ENCODE measurements at regions not wholly inside any gene's neighbourhood (a gene's known extent, or its start where the extent isn't known, plus 50 kb on each side); places are given as distances from the start of the nearest gene placed in this dataset.
"Not testable (repeated sequence)": the region's sequence is repeated elsewhere in the genome, so short reads cannot be mapped to it uniquely, and the experiment has no call there.

DNA sequence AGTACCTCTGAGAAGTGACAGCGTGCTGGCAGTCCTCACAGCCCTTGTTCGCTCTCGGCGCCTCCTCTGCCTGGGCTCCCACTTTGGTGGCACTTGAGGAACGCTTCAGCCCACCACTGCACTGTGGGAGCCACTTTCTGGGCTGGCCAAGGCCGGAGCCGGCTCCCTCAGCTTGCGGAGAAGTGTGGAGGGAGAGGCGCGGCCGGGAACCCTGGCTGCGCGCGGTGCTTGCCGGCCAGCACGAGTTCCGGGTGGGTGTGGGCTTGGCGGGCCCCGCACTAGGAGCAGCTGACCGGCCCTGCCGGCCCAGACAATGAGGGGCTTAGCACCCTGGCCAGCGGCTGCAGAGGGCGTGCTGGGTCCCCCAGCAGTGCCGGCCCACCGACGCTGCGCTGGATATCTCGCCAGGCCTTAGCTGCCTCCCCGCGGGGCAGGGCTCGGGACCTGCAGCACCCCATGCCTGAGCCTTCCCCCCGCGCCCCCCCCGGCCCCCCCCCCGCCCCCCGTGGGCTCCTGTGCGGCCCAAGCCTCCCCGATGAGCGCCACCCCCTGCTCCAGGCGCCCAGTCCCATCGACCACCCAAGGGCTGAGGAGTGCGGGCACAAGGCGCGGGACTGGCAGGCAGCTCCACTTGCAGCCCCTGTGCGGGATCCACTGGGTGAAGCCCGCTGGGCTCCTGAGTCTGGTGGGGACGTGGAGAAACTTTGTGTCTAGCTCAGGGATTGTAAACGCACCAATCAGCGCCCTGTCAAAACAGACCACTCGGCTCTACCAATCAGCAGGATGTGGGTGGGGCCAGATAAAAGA lies 847.7 kb upstream of the CDH6 start:
- not testable (repeated sequence) for H3K27me3 ChIP-seq (replicated peaks); H3K4me1 ChIP-seq (replicated peaks); H3K4me3 ChIP-seq; H3K9me3 ChIP-seq (replicated peaks); H3K36me3 ChIP-seq; H3K27ac ChIP-seq; DNase-seq (ENCODE audit: low read depth in 1 of 2, low spot score in 2 of 2)

DNA sequence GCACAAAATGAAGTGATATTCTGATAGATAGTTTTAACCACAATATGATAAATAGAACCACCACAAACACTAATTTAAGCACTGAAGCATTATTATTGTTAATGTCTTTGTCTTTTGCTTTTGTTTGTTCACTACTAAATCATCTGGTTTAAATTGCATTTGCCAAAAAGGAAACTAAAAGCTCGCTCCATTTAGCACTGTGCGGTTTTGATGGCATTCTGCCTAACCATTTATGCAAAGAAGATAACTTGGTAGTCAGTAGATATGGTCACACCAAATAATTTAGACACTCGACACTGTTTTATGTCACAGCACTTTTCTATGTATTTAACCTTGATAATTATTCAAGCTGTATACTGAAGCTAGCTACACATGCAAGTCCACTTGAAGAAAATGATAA lies 849.8 kb upstream of the CDH6 start:
- H3K4me1 ChIP-seq (replicated peaks): no peaks in the 10 kb centered on the region
- no peak overlapping the region for H3K27ac ChIP-seq
- H3K4me3 ChIP-seq: no peak overlapping the region
- no peaks in the 10 kb centered on the region for H3K27me3 ChIP-seq (replicated peaks)
- no peaks in the 10 kb centered on the region for H3K36me3 ChIP-seq
- H3K9me3 ChIP-seq (replicated peaks): no peaks in the 10 kb centered on the region
- no peak for DNase-seq (ENCODE audit: low read depth in 1 of 2, low spot score in 2 of 2)

DNA sequence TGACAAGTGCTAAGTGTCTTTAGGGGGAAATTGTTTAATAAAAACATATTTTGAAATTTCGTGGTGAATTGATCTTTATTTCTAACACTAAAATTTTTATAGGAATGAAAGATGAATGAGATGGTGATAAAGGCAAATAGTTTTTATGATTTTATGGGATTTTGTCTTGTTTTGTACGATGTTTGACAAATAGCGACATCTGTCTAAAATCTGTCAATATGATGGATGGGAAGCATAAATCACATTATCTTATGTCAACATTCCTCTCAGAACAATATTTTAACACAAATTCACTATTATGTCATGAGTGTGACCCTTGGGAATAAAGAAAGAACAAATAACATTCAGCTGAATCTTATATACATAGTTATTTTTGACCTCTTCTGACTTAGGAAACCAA lies 852.0 kb upstream of the CDH6 start:
- Histone ChIP-seq H3K4me3 (no peak overlapping the region), H3K9me3 (replicated peaks) (no peaks in the 10 kb centered on the region), H3K27ac (no peak overlapping the region), H3K36me3 (no peaks in the 10 kb centered on the region), H3K27me3 (replicated peaks) (no peaks in the 10 kb centered on the region), H3K4me1 (replicated peaks) (no peaks in the 10 kb centered on the region)
- no peak for DNase-seq (ENCODE audit: low read depth in 1 of 2, low spot score in 2 of 2)

DNA sequence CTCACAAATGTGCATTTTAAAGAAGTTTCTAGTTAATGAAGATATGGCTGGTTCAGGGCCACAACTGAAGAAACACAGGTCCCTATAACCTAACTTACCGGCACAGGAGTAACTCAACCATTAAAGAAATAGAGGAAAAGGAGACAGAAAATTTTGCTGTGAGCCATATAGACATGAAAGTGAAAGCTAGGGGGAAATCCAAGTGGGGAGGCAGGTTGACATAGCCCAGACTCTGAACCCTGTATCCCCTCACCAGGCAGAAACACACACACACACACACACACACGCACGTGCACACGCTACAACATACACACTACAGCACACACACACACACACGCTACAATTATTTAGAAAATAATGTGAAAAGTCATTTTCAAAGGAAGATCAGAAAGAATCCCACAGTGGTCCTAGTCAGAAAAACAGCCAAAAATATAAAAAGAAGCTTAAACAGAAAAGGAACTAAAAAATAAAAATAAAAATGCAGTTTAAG lies 856.4 kb upstream of the CDH6 start:
- Histone ChIP-seq H3K27ac (no peak overlapping the region), H3K36me3 (no peaks in the 10 kb centered on the region), H3K9me3 (replicated peaks) (no peaks in the 10 kb centered on the region), H3K27me3 (replicated peaks) (no peaks in the 10 kb centered on the region), H3K4me1 (replicated peaks) (no peaks in the 10 kb centered on the region), H3K4me3 (no peak overlapping the region)
- no peak for DNase-seq (ENCODE audit: low read depth in 1 of 2, low spot score in 2 of 2)

DNA sequence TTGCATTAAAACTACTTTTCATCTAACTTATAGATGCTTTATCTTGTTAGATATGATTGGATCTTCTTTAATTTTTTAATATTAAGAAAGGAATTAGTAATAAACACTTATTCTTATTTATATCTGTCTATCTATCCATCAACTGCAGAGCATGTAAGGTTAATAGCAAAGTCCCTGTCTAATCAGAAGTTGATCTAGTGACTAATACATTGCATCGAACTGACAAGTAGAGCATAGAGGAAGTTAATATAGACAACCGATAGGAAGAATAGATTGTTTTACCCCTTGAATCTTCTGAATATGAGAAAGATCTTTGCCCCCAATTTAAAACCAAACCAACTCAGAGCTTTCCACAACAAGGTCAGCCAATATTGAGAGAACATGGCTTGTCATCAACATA lies 862.0 kb upstream of the CDH6 start:
- DNase-seq (ENCODE audit: low read depth in 1 of 2, low spot score in 2 of 2): no peak
- H3K4me3 ChIP-seq: no peak overlapping the region
- H3K36me3 ChIP-seq: no peaks in the 10 kb centered on the region
- H3K27me3 ChIP-seq (replicated peaks): no peaks in the 10 kb centered on the region
- H3K9me3 ChIP-seq (replicated peaks): no peaks in the 10 kb centered on the region
- no peaks in the 10 kb centered on the region for H3K4me1 ChIP-seq (replicated peaks)
- H3K27ac ChIP-seq: no peak overlapping the region

DNA sequence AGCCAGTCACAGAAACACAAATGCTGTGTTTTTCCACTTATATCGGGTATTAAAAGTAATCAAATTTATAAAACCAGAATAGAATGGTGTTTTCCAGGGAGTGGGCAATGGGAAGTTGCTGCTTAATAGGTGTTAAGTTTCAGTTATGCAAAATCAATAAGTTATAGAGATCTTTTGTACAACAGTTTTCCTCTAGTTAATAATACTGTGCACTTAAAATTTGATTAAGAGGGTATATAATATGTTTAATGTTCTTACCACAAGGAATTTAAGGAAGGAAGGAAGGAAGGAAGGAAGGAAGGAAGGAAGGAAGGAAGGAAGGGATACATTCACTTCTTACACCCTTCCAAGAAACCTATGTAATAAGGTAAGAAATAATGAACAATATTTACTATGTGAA lies 867.7 kb upstream of the CDH6 start:
- no peak for DNase-seq (ENCODE audit: low read depth in 1 of 2, low spot score in 2 of 2)
- no peaks in the 10 kb centered on the region for H3K27me3 ChIP-seq (replicated peaks)
- H3K4me1 ChIP-seq (replicated peaks): no peaks in the 10 kb centered on the region
- H3K27ac ChIP-seq: no peak overlapping the region
- H3K36me3 ChIP-seq: no peaks in the 10 kb centered on the region
- H3K9me3 ChIP-seq (replicated peaks): no peaks in the 10 kb centered on the region
- H3K4me3 ChIP-seq: no peak overlapping the region

DNA sequence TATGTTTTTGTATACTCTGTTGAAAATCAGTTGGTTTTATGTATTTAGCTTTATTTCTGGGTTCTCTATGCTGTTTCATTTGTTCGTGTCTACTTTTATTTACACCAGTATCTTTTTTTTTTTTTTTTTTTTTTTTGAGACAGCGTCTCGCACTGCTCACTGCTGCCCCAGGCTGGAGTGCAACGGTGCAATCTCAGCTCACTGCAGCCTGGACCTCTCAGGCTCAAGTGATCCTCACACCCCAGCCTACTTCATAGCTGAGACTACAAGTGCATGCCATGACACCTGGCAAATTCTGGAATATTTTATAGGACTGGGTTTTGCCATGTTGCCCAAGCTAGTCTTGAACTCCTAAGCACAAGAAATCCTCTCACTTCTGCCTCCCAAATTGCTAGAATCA lies 869.4 kb upstream of the CDH6 start:
- Histone ChIP-seq H3K4me1 (replicated peaks) (no peaks in the 10 kb centered on the region), H3K9me3 (replicated peaks) (no peaks in the 10 kb centered on the region), H3K27ac (no peak overlapping the region), H3K4me3 (no peak overlapping the region), H3K36me3 (no peaks in the 10 kb centered on the region), H3K27me3 (replicated peaks) (no peaks in the 10 kb centered on the region)
- DNase-seq (ENCODE audit: low read depth in 1 of 2, low spot score in 2 of 2): no peak

DNA sequence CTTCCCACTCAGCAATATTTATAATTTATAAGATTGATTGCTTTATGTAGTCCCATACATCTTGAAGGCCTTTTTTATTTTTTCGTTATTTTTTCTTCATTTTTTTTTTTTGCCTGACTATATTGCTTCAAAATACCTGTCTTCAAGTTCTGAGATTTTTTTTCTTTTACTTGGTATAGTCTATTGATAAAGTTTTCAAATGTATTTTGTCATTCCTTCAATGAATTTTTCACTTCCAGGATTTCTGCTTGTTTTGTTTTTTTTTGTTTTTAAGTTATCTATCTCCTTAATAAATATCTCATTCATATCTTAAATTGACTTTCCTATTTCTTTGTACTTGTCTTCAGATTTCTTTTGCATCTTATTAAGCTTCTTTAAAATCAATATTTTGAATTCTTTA lies 905.6 kb upstream of the CDH6 start:
- H3K36me3 ChIP-seq: no peaks in the 10 kb centered on the region
- no peak for DNase-seq (ENCODE audit: low read depth in 1 of 2, low spot score in 2 of 2)

DNA sequence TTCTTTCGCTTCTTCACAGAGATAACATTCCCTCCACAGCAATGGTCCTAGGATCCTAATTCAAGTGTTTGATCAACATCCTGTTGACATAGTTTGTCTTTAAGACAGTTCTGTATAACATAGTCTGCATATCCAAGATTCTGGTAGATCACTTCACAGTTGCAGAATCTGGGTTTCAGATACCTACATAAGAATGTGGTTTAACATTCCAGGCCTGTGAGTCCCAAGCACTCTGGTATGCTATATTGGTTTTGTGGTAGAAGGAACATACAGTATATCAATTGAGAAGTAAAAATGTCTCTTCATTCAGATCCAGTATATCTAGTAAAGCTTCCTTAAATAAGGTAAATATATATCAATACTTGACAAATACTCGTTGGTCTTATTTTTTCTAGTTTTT lies 914.2 kb upstream of the CDH6 start:
- H3K4me1 ChIP-seq (replicated peaks): no peaks in the 10 kb centered on the region
- no peaks in the 10 kb centered on the region for H3K9me3 ChIP-seq (replicated peaks)
- no peaks in the 10 kb centered on the region for H3K27me3 ChIP-seq (replicated peaks)
- no peak overlapping the region for H3K27ac ChIP-seq
- peak in 1 of 2 experiments; percentile 13 for DNase-seq (ENCODE audit: low read depth in 1 of 2, low spot score in 2 of 2)
- no peak overlapping the region for H3K4me3 ChIP-seq
- H3K36me3 ChIP-seq: no peaks in the 10 kb centered on the region

More for the DNA sequence above, 905.6 kb upstream of the CDH6 start:
- Histone ChIP-seq H3K4me1 (replicated peaks) (no peaks in the 10 kb centered on the region), H3K27ac (no peak overlapping the region), H3K9me3 (replicated peaks) (no peaks in the 10 kb centered on the region), H3K27me3 (replicated peaks) (no peaks in the 10 kb centered on the region), H3K4me3 (no peak overlapping the region)

DNA sequence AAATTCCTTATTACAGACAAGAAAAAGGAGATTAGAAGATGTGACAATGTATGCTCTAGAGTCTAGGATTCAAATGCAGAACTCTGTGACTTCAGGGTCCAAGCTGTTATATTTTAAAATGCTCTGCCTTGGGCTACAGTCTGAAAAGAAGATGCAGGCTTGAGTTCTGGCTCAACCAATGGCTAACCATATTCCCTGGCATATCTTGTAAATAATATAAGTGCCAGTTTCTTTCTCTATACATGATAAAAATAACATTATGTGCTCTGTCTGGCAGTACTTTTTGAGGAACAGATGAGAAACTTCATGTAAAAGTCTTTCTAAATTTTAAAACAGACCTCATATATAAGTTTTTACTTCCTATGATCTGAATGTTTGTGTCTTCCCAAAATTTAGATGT lies 926.5 kb upstream of the CDH6 start:
- DNase-seq (ENCODE audit: low read depth in 1 of 2, low spot score in 2 of 2): no peak
- no peaks in the 10 kb centered on the region for H3K27me3 ChIP-seq (replicated peaks)
- H3K4me3 ChIP-seq: no peak overlapping the region
- H3K27ac ChIP-seq: no peak overlapping the region
- H3K9me3 ChIP-seq (replicated peaks): no peaks in the 10 kb centered on the region
- no peaks in the 10 kb centered on the region for H3K36me3 ChIP-seq
- no peaks in the 10 kb centered on the region for H3K4me1 ChIP-seq (replicated peaks)

DNA sequence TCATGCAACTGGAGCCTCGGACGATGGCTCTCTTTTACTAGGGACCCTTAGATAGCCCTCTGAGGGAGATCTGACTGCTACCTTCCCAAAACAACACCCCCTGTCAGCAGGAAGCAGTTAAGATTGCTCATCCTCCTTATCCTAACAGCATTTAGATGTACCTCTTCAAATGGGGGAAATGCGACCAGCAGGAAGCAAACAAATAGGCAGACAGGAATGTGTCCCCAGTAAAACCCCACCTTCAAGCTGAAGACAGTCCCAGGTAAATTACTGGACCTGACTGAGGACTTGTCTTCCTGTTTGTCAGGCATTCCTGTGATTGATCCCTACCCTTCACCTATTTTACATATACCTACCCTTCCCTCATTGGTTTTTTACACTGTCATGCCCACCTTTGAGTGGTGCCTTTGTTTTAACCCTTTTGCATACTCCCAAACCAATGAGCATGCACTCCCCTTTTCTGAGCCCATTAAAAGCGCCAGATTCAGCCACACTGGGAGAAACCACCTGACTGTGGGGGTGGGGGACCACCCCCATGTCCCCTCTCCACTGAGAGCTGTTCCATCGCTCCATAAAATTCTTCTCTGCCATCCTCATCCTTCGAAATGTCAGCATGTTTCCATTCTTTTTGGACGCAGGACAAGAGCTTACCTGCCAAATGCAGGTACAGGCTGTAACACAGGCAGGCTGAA lies 954.0 kb upstream of the CDH6 start:
- DNase-seq (ENCODE audit: low read depth in 1 of 2, low spot score in 2 of 2): no peak
- no peaks in the 10 kb centered on the region for H3K9me3 ChIP-seq (replicated peaks)
- H3K4me3 ChIP-seq: no peak overlapping the region
- no peak overlapping the region for H3K27ac ChIP-seq
- H3K4me1 ChIP-seq (replicated peaks): no peaks in the 10 kb centered on the region
- H3K27me3 ChIP-seq (replicated peaks): no peaks in the 10 kb centered on the region
- H3K36me3 ChIP-seq: no peaks in the 10 kb centered on the region

DNA sequence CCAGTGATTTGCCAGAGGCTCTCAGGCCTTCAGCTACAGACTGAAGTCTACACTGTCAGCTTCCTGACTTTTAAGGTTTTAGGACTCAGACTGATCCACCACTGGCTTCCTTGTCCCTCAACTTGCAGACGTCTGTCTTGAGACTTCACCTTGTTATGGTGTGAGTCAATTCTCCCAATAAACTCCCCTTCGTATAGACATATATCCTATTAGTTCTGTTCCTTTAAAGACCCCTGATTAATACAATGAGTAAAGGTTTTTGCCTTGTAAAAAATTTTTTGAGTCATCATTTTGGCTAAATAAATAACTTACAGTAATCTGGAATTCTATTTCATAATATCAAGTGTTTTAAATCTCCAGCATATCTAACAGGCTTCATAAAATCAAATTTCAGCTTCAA lies 956.3 kb upstream of the CDH6 start:
- no peaks in the 10 kb centered on the region for H3K27me3 ChIP-seq (replicated peaks)
- H3K36me3 ChIP-seq: no peaks in the 10 kb centered on the region
- H3K27ac ChIP-seq: no peak overlapping the region
- H3K4me3 ChIP-seq: no peak overlapping the region
- H3K9me3 ChIP-seq (replicated peaks): no peaks in the 10 kb centered on the region
- H3K4me1 ChIP-seq (replicated peaks): no peaks in the 10 kb centered on the region
- no peak for DNase-seq (ENCODE audit: low read depth in 1 of 2, low spot score in 2 of 2)

DNA sequence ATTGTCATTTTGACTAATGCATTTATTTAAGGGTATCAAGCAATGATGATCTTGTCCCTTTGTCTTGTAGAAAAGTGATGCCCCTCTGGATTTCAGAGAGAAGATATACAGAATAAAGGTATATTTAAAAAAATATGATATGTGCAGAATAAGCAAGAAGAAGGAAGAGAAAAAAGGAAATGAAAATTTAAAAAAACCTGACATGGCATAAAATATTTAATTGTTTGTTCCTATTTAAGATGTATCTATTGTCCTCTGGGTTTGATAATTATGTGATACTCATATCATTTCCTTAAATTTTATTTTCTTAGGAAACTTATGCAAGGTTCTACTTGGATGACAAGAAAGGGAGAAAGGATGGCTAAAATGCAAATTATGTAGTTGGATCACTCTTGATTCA lies 983.7 kb upstream of the CDH6 start:
- Histone ChIP-seq H3K36me3 (no peaks in the 10 kb centered on the region), H3K4me1 (replicated peaks) (no peaks in the 10 kb centered on the region), H3K27me3 (replicated peaks) (no peaks in the 10 kb centered on the region), H3K27ac (no peak overlapping the region), H3K4me3 (no peak overlapping the region), H3K9me3 (replicated peaks) (no peaks in the 10 kb centered on the region)
- DNase-seq (ENCODE audit: low read depth in 1 of 2, low spot score in 2 of 2): no peak

DNA sequence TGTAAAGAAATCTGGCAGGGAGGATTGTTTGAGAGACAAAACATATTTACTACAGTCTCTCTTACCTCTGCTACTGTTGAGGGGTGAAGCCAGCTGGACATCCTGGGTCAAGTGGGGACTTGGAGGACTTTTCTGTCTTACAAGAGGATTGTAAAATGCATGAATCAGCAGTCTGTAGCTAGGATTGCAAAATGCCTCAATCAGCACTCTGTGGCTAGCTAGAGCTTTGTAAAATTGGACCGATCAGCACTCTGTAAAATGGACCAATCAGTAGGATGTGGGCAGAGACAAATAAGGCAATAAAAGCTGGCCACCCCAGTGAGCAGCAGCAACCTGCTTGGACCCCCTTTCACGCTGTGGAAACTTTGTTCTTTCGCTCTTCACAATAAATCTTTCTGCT lies 995.8 kb upstream of the CDH6 start:
- H3K9me3 ChIP-seq (replicated peaks): no peaks in the 10 kb centered on the region
- H3K27ac ChIP-seq: no peak overlapping the region
- H3K4me3 ChIP-seq: no peak overlapping the region
- no peaks in the 10 kb centered on the region for H3K36me3 ChIP-seq
- no peaks in the 10 kb centered on the region for H3K27me3 ChIP-seq (replicated peaks)
- no peaks in the 10 kb centered on the region for H3K4me1 ChIP-seq (replicated peaks)
- no peak for DNase-seq (ENCODE audit: low read depth in 1 of 2, low spot score in 2 of 2)

Data from SJSA1 (cell line).